Neutrophil (primary cell): ENCODE measurements at regions not wholly inside any gene's neighbourhood (a gene's known extent, or its start where the extent isn't known, plus 50 kb on each side); places are given as distances from the start of the nearest gene placed in this dataset.

ENCODE experiments used
- H3K27ac ChIP-seq: fragments of 200-600 bp; sonication (generic); 2 replicates; pipeline ENCODE4 v1.5.1; 2016; ENCODE audit warnings: mild to moderate bottlenecking, moderate library complexity
- H3K27me3 ChIP-seq: fragments of 200-600 bp; sonication (generic); 2 replicates; pipeline ENCODE4 v1.6.0; 2016; ENCODE audit warnings: mild to moderate bottlenecking
- H3K36me3 ChIP-seq: fragments of 200-600 bp; sonication (generic); 2 replicates; pipeline ENCODE4 v1.5.1; 2017
- H3K4me1 ChIP-seq, 2 experiments: fragments of 200-600 bp in 1 of 2; sonication (generic) in 1 of 2; 1 replicate in 1 of 2; 2 replicates in 1 of 2; pipeline versions ENCODE4 v1.5.1 to v1.6.1; 2013 to 2016; ENCODE audit warnings: low read depth in 1 of 2, low read length in 1 of 2, mild to moderate bottlenecking in 1 of 2, moderate library complexity in 1 of 2; ENCODE audit not compliant: control insufficient read depth in 1 of 2, insufficient read depth in 1 of 2
- H3K4me3 ChIP-seq, 2 experiments: fragments of 200-600 bp in 1 of 2; sonication (generic) in 1 of 2; 1 replicate in 1 of 2; 2 replicates in 1 of 2; pipeline ENCODE4 v1.5.1; 2013 to 2016; ENCODE audit warnings: low read depth in 1 of 2, low read length in 1 of 2, mild to moderate bottlenecking in 1 of 2, moderate library complexity in 1 of 2
- H3K9me3 ChIP-seq: fragments of 200-600 bp; sonication (generic); 2 replicates; pipeline ENCODE4 v1.5.1; 2016
- CTCF ChIP-seq: fragments of 200-600 bp; sonication (generic); IDR thresholded peaks from 2 replicates; pipeline ENCODE4 v1.5.1; 2016; ENCODE audit warnings: antibody characterized with exemption

- H3K27me3 ChIP-seq, result no peaks in the 10 kb centered on the region
- H3K36me3 ChIP-seq, result no peaks in the 10 kb centered on the region
- no peak overlapping the region for H3K27ac ChIP-seq
- H3K4me1 ChIP-seq, result no peaks in the 10 kb centered on the region
- peaks cover 4% of the 10 kb centered on the region for H3K9me3 ChIP-seq
- no peak for TF ChIP-seq CTCF
- H3K4me3 ChIP-seq, result no peak overlapping the region
Measured at GRCh38 chr13:94928127-94928775, 215.9 kb upstream of the SOX21 start.

- no peaks in the 10 kb centered on the region for H3K27me3 ChIP-seq
- H3K4me3 ChIP-seq, result no peak overlapping the region
- H3K36me3 ChIP-seq, result no peaks in the 10 kb centered on the region
- H3K9me3 ChIP-seq, result no peaks in the 10 kb centered on the region
- TF ChIP-seq CTCF, result no peak
- H3K4me1 ChIP-seq, result no peaks in the 10 kb centered on the region
- no peak overlapping the region for H3K27ac ChIP-seq
Measured at GRCh38 chr13:94925263-94925662, 212.9 kb upstream of the SOX21 start.

GRCh38 chr13:94921181-94921580 lies 208.8 kb upstream of the SOX21 start:
- Histone ChIP-seq H3K4me3 (no peak overlapping the region), H3K4me1 (no peaks in the 10 kb centered on the region), H3K9me3 (no peaks in the 10 kb centered on the region), H3K27me3 (no peaks in the 10 kb centered on the region), H3K27ac (no peak overlapping the region), H3K36me3 (no peaks in the 10 kb centered on the region)
- no peak for TF ChIP-seq CTCF

DNA sequence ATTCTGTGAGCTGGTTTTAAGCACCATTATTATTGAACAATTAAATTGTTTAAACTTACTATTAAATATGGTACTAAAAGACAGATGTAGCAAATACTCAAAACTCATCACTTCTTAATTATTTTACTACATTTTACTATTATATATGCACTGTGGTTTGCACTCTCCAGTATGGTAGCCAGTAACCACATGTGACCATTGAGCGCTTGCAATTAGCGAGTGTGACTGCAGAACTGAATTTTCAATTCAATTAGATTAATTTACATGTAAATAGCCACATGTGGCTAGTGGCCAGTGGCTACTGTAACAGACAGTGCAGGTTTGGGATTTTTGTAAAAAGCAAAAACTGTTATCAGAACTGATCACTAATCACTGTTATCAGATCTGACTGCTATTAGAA lies 208.2 kb upstream of the SOX21 start:
- Histone ChIP-seq H3K27ac (no peak overlapping the region), H3K27me3 (no peaks in the 10 kb centered on the region), H3K36me3 (no peaks in the 10 kb centered on the region), H3K4me3 (no peak overlapping the region), H3K4me1 (no peaks in the 10 kb centered on the region), H3K9me3 (no peaks in the 10 kb centered on the region)
- no peak for TF ChIP-seq CTCF

GRCh38 chr13:94917824-94918223 lies 205.5 kb upstream of the SOX21 start:
- no peak for TF ChIP-seq CTCF
- Histone ChIP-seq H3K4me3 (no peak overlapping the region), H3K36me3 (no peaks in the 10 kb centered on the region), H3K4me1 (no peaks in the 10 kb centered on the region), H3K27me3 (no peaks in the 10 kb centered on the region), H3K9me3 (no peaks in the 10 kb centered on the region), H3K27ac (no peak overlapping the region)

DNA sequence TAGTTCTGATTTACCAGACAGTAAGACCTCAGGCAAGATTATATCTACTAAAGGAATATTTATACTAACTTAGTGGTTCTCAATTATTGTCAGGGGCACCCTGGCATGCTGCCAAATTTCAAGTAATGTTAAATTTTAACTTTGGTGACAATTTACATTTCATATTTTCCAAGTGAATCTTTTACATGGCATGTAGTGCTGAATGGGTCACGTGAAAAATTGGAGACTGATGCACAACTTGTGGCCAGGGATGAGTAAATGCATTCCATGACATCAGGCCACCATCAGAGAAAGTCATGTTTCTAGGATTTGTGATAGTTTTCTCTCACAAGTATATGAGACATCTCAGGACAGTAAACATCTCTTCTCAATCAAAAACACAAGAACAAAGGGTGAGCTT lies 202.6 kb upstream of the SOX21 start:
- H3K4me3 ChIP-seq, result no peak overlapping the region
- no peaks in the 10 kb centered on the region for H3K9me3 ChIP-seq
- H3K4me1 ChIP-seq, result no peaks in the 10 kb centered on the region
- no peaks in the 10 kb centered on the region for H3K36me3 ChIP-seq
- no peak for TF ChIP-seq CTCF
- no peak overlapping the region for H3K27ac ChIP-seq
- H3K27me3 ChIP-seq, result no peaks in the 10 kb centered on the region
